ENCODE measurements at regions not wholly inside any gene's neighbourhood (a gene's known extent, or its start where the extent isn't known, plus 50 kb on each side); places are given as distances from the start of the nearest gene placed in this dataset.
"Not testable (repeated sequence)": the region's sequence is repeated elsewhere in the genome, so short reads cannot be mapped to it uniquely, and the experiment has no call there.

GRCh38 chr16:47944589-47944988, 211.2 kb downstream of the ABCC12 start:
- DNase-seq (ENCODE audit: missing footprints) (no peak), ATAC-seq (no peak)
- intact Hi-C loops (cut with DNase I): no loop called here

GRCh38 chr16:47943235-47943634, 212.6 kb downstream of the ABCC12 start:
- ATAC-seq (no peak), DNase-seq (ENCODE audit: missing footprints) (no peak)
- intact Hi-C loops (cut with DNase I): no loop called here

- no peak for ATAC-seq
- DNase-seq (ENCODE audit: missing footprints): no peak
- intact Hi-C loops (cut with DNase I): no loop called here
Observed at GRCh38 chr16:47940466-47940865, 215.3 kb downstream of the ABCC12 start.

GRCh38 chr16:47939680-47940079, 216.1 kb downstream of the ABCC12 start:
- intact Hi-C loops (cut with DNase I): no loop called here
- DNase-seq (ENCODE audit: missing footprints): no peak
- ATAC-seq: no peak

- intact Hi-C loops (cut with DNase I): no loop called here
- no peak for ATAC-seq
- DNase-seq (ENCODE audit: missing footprints): no peak
Observed at GRCh38 chr16:47938272-47938671, 217.5 kb downstream of the ABCC12 start.

GRCh38 chr16:47928008-47928407, 227.8 kb downstream of the ABCC12 start:
- intact Hi-C loops (cut with DNase I): no loop called here
- ATAC-seq: no peak
- no peak for DNase-seq (ENCODE audit: missing footprints)

GRCh38 chr16:47927330-47927729, 228.5 kb downstream of the ABCC12 start:
- intact Hi-C loops (cut with DNase I): no loop called here
- ATAC-seq: no peak
- DNase-seq (ENCODE audit: missing footprints): no peak

- intact Hi-C loops (cut with DNase I): no loop called here
- ATAC-seq (no peak), DNase-seq (ENCODE audit: missing footprints) (no peak)
Observed at GRCh38 chr16:47925811-47926460, 229.9 kb downstream of the ABCC12 start.

GRCh38 chr16:47924950-47925349, 230.8 kb downstream of the ABCC12 start:
- ATAC-seq (no peak), DNase-seq (ENCODE audit: missing footprints) (no peak)
- intact Hi-C loops (cut with DNase I): no loop called here

- intact Hi-C loops (cut with DNase I): no loop called here
- no peak for DNase-seq (ENCODE audit: missing footprints)
- ATAC-seq: no peak
Observed at GRCh38 chr16:47921535-47921934, 234.3 kb downstream of the ABCC12 start.

- DNase-seq (ENCODE audit: missing footprints): no peak
- intact Hi-C loops (cut with DNase I): no loop called here
- no peak for ATAC-seq
Observed at GRCh38 chr16:47920709-47921108, 235.1 kb downstream of the ABCC12 start.

GRCh38 chr16:47917118-47917517, 238.7 kb downstream of the ABCC12 start:
- DNase-seq (ENCODE audit: missing footprints) (no peak), ATAC-seq (no peak)
- intact Hi-C loops (cut with DNase I): no loop called here

GRCh38 chr16:47916266-47916665, 239.5 kb downstream of the ABCC12 start:
- intact Hi-C loops (cut with DNase I): no loop called here
- no peak for DNase-seq (ENCODE audit: missing footprints)
- no peak for ATAC-seq

- DNase-seq (ENCODE audit: missing footprints) (no peak), ATAC-seq (no peak)
- intact Hi-C loops (cut with DNase I): no loop called here
Observed at GRCh38 chr16:47907109-47907508, 248.7 kb downstream of the ABCC12 start.

- DNase-seq (ENCODE audit: missing footprints) (no peak), ATAC-seq (no peak)
- intact Hi-C loops (cut with DNase I): no loop called here
Observed at GRCh38 chr16:47905771-47906170, 250.0 kb downstream of the ABCC12 start.

- intact Hi-C loops (cut with DNase I): no loop called here
- DNase-seq (ENCODE audit: missing footprints): no peak
- ATAC-seq: no peak
Observed at GRCh38 chr16:47904691-47905090, 251.1 kb downstream of the ABCC12 start.

- ATAC-seq (no peak), DNase-seq (ENCODE audit: missing footprints) (peak; percentile 60)
- intact Hi-C loops (cut with DNase I): no loop called here
Observed at GRCh38 chr16:47903470-47903869, 252.3 kb downstream of the ABCC12 start.

- intact Hi-C loops (cut with DNase I); DNase-seq (ENCODE audit: missing footprints); ATAC-seq: not testable (repeated sequence)
Observed at GRCh38 chr16:47897105-47897504, 258.7 kb downstream of the ABCC12 start.

GRCh38 chr16:47895146-47895545, 260.6 kb downstream of the ABCC12 start:
- DNase-seq (ENCODE audit: missing footprints) (no peak), ATAC-seq (no peak)
- intact Hi-C loops (cut with DNase I): no loop called here

- ATAC-seq (no peak), DNase-seq (ENCODE audit: missing footprints) (no peak)
- intact Hi-C loops (cut with DNase I): no loop called here
Observed at GRCh38 chr16:47892999-47893398, 262.8 kb downstream of the ABCC12 start.

- no peak for ATAC-seq
- intact Hi-C loops (cut with DNase I): no loop called here
Observed at GRCh38 chr16:47888734-47889133, 267.1 kb downstream of the ABCC12 start.

More at GRCh38 chr16:47888734-47889133, 267.1 kb downstream of the ABCC12 start:
- no peak for DNase-seq (ENCODE audit: missing footprints)
